ENCODE measurements at regions not wholly inside any gene's neighbourhood (a gene's known extent, or its start where the extent isn't known, plus 50 kb on each side); places are given as distances from the start of the nearest gene placed in this dataset.

- TF ChIP-seq CTCF (IDR thresholded peaks at IDR 0.05), result no peak
- no peak for TF ChIP-seq EP300 (IDR thresholded peaks at IDR 0.05; ENCODE audit: borderline replicate concordance in 1 of 2, low read depth in 1 of 2, low read length in 1 of 2)
- no peak for TF ChIP-seq YY1 (IDR thresholded peaks at IDR 0.05; ENCODE audit: low read depth)
- TF ChIP-seq SMC3 (IDR thresholded peaks at IDR 0.05; ENCODE audit: low read depth, low read length), result no peak
- TF ChIP-seq POLR2AphosphoS5 (IDR thresholded peaks at IDR 0.05; ENCODE audit: low read depth, low read length), result no peak
- no peak for TF ChIP-seq SIN3A (IDR thresholded peaks at IDR 0.05; ENCODE audit: borderline replicate concordance, low read depth, low read length)
Observed at GRCh38 chr13:36528105-36528504, 95.8 kb downstream of the CCNA1 start.

Measured in SK-N-SH (cell line).